CD14-positive monocyte (primary cell): ENCODE measurements at regions not wholly inside any gene's neighbourhood (a gene's known extent, or its start where the extent isn't known, plus 50 kb on each side); places are given as distances from the start of the nearest gene placed in this dataset.
"Not testable (repeated sequence)": the region's sequence is repeated elsewhere in the genome, so short reads cannot be mapped to it uniquely, and the experiment has no call there.

Experiments used
- DNase-seq, 3 donors: peaks; one replicate each; pipeline ENCODE4 v3.0.0-alpha.2; 2011 to 2022
- H2AFZ ChIP-seq: 2 replicates; pipeline ENCODE4 v1.6.0; 2012; ENCODE audit warnings: mild to moderate bottlenecking, low read depth, low read length, inconsistent platforms; ENCODE audit not compliant: insufficient read depth, poor library complexity, severe bottlenecking
- H3K27ac ChIP-seq, 2 donors: 1 replicate in 1 of 2; 2 replicates in 1 of 2; pipeline ENCODE4 v1.5.1; 2012 to 2013; ENCODE audit warnings: low read length in 2 of 2, control low read depth in 1 of 2, inconsistent platforms in 1 of 2, low read depth in 1 of 2, mild to moderate bottlenecking in 1 of 2
- H3K27me3 ChIP-seq, 2 donors: one replicate each; pipeline versions ENCODE4 v1.6.0 to v1.6.1; 2011 to 2013; ENCODE audit warnings: low read length in 2 of 2; ENCODE audit not compliant: control insufficient read depth in 2 of 2, insufficient read depth in 2 of 2
- H3K36me3 ChIP-seq, 2 donors: replicated peaks in 1 of 2; 1 replicate in 1 of 2; 2 replicates in 1 of 2; pipeline versions ENCODE4 v1.5.1 to v1.6.1; 2012 to 2013; ENCODE audit warnings: low read length in 2 of 2, control low read depth in 1 of 2, inconsistent platforms in 1 of 2, mild to moderate bottlenecking in 1 of 2; ENCODE audit not compliant: insufficient read depth in 2 of 2, control insufficient read depth in 1 of 2
- H3K4me1 ChIP-seq, 2 donors: 1 replicate in 1 of 2; 2 replicates in 1 of 2; pipeline versions ENCODE4 v1.5.1 to v1.6.1; 2012 to 2013; ENCODE audit warnings: low read length in 2 of 2, control low read depth in 1 of 2, inconsistent platforms in 1 of 2, mild to moderate bottlenecking in 1 of 2, moderate library complexity in 1 of 2; ENCODE audit not compliant: insufficient read depth in 2 of 2, control insufficient read depth in 1 of 2
- H3K4me2 ChIP-seq: replicated peaks from 2 replicates; pipeline ENCODE3; 2012; ENCODE audit warnings: low read length, moderate library complexity, mild to moderate bottlenecking; ENCODE audit not compliant: poor library complexity, severe bottlenecking; ENCODE audit errors: extremely low read depth
- H3K4me3 ChIP-seq, 3 experiments: fragments of 200-600 bp in 1 of 3; sonication (generic) in 1 of 3; replicated peaks in 1 of 3; 1 replicate in 2 of 3; 2 replicates in 1 of 3; pipeline ENCODE4 v1.5.1; 2011 to 2013; ENCODE audit warnings: low read length in 3 of 3, mild to moderate bottlenecking in 3 of 3, control low read depth in 2 of 3, low read depth in 2 of 3, inconsistent platforms in 1 of 3, moderate library complexity in 1 of 3
- H3K79me2 ChIP-seq: 2 replicates; pipeline ENCODE4 v1.6.0; 2012; ENCODE audit warnings: mild to moderate bottlenecking, control low read depth, inconsistent platforms, low read length, moderate library complexity; ENCODE audit not compliant: insufficient read depth
- H3K9ac ChIP-seq: 2 replicates; pipeline ENCODE4 v1.6.0; 2017; ENCODE audit warnings: low read length, mild to moderate bottlenecking; ENCODE audit not compliant: insufficient read depth, poor library complexity, severe bottlenecking
- H3K9me3 ChIP-seq, 2 donors: replicated peaks in 1 of 2; 1 replicate in 1 of 2; 2 replicates in 1 of 2; pipeline versions ENCODE4 v1.5.1 to v1.6.1; 2012 to 2013; ENCODE audit warnings: low read length in 2 of 2, control low read depth in 1 of 2; ENCODE audit not compliant: control insufficient read depth in 1 of 2, insufficient read depth in 1 of 2
- H4K20me1 ChIP-seq: 2 replicates; pipeline ENCODE4 v1.6.0; 2012; ENCODE audit warnings: mild to moderate bottlenecking, low read length, control low read depth, moderate library complexity; ENCODE audit not compliant: insufficient read depth
- H3K27ac Mint-ChIP-seq, 7 donors: one replicate each; pipeline ENCODE4 v1.8.0; 2020; ENCODE audit warnings: mild to moderate bottlenecking in 7 of 7, mixed read lengths in 7 of 7, moderate library complexity in 6 of 7, inconsistent platforms in 2 of 7
- H3K27me3 Mint-ChIP-seq, 3 donors: one replicate each; pipeline ENCODE4 v1.8.0; 2021 to 2022; ENCODE audit warnings: low read depth in 3 of 3, mild to moderate bottlenecking in 3 of 3, mixed read lengths in 3 of 3, moderate library complexity in 3 of 3, inconsistent platforms in 1 of 3
- H3K36me3 Mint-ChIP-seq, 2 donors: one replicate each; pipeline ENCODE4 v1.8.0; 2020; ENCODE audit warnings: mixed read lengths in 2 of 2, inconsistent platforms in 1 of 2, mild to moderate bottlenecking in 1 of 2
- H3K4me1 Mint-ChIP-seq: one replicate; pipeline ENCODE4 v1.8.0; 2020; ENCODE audit warnings: mild to moderate bottlenecking, mixed read lengths
- H3K4me3 Mint-ChIP-seq, 2 donors: one replicate each; pipeline ENCODE4 v1.8.0; 2020; ENCODE audit warnings: mild to moderate bottlenecking in 2 of 2, mixed read lengths in 2 of 2, moderate library complexity in 1 of 2
- H3K9me3 Mint-ChIP-seq, 7 donors: one replicate each; pipeline ENCODE4 v1.8.0; 2020 to 2022; ENCODE audit warnings: mixed read lengths in 7 of 7, mild to moderate bottlenecking in 6 of 7, moderate library complexity in 6 of 7, inconsistent platforms in 2 of 7
- WGBS: methylation state at CpG from one replicate; pipeline ENCODE4 v1.1.5; 2013; ENCODE audit warnings: missing lambda C conversion rate; ENCODE audit not compliant: insufficient coverage; 5-methylcytosine and 5-hydroxymethylcytosine counted together
- intact Hi-C, 2 donors: fragments of 100-400 bp; cut with micrococcal nuclease; formaldehyde crosslinking; loops; one replicate each; pipeline versions ENCODE4 v1.15.0 to v1.15.1; 2023
- TF ChIP-seq, protein P1 (sequence below): fragments of 200-600 bp; IDR thresholded peaks from one replicate; pipeline ENCODE4 v1.8.0; 2022; ENCODE audit warnings: antibody characterized with exemption, mild to moderate bottlenecking

DNA sequence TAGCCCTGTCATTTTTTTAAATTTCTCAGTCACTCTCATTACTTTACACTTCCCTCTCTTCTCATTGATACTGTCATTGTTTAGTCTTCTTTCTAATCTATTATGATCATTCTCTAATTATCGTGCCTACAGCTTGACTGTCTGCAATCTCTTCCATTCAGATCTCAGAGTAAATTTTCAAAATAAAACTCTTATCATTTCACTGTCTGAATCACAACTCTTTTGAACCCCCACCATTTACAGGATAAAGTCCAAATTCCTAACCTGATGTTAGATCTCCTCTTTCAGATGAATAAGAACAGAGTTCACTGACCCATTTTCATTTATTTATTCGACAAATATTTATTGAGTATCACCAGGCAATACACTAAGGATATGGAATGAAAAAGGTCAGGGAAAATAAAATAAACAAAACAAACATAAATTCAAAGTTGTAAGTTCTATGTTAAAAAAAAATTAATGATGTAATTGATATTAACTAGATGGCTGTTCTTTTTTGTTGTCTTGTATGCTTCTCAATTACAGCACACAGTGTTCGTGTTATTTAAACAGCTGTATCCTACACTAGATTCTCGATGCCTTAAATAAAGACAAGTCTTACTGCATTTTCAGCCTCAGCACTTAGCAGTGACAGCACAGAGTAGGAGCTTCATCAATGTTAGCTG, 631.0 kb downstream of the IRS1 start:
- no peaks in the 10 kb centered on the region for H3K9me3 ChIP-seq
- H3K4me3 ChIP-seq: no peak overlapping the region
- WGBS: no CpG with 5 or more reads among the region's 4 CpGs
- DNase-seq: no peak
- no peaks in the 10 kb centered on the region for H3K4me1 ChIP-seq
- H3K27me3 ChIP-seq: no peaks in the 10 kb centered on the region
- Mint-ChIP-seq H3K27ac (no peak overlapping the region), H3K4me1 (no peaks in the 10 kb centered on the region), H3K36me3 (no peaks in the 10 kb centered on the region), H3K27me3 (peaks cover 0 to 2% (median 0%) of the 10 kb centered on the region in 3 donors), H3K4me3 (no peak overlapping the region), H3K9me3 (peaks cover 0 to 4% (median 0%) of the 10 kb centered on the region in 7 donors)
- TF ChIP-seq, protein P1, sequence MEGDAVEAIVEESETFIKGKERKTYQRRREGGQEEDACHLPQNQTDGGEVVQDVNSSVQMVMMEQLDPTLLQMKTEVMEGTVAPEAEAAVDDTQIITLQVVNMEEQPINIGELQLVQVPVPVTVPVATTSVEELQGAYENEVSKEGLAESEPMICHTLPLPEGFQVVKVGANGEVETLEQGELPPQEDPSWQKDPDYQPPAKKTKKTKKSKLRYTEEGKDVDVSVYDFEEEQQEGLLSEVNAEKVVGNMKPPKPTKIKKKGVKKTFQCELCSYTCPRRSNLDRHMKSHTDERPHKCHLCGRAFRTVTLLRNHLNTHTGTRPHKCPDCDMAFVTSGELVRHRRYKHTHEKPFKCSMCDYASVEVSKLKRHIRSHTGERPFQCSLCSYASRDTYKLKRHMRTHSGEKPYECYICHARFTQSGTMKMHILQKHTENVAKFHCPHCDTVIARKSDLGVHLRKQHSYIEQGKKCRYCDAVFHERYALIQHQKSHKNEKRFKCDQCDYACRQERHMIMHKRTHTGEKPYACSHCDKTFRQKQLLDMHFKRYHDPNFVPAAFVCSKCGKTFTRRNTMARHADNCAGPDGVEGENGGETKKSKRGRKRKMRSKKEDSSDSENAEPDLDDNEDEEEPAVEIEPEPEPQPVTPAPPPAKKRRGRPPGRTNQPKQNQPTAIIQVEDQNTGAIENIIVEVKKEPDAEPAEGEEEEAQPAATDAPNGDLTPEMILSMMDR: no peak
- no peaks in the 10 kb centered on the region for H4K20me1 ChIP-seq
- no peak overlapping the region for H2AFZ ChIP-seq
- H3K27ac ChIP-seq: no peak overlapping the region
- no peaks in the 10 kb centered on the region for H3K36me3 ChIP-seq
- H3K4me2 ChIP-seq: no peak overlapping the region
- intact Hi-C loops: no loop called here
- no peak overlapping the region for H3K9ac ChIP-seq
- no peaks in the 10 kb centered on the region for H3K79me2 ChIP-seq

DNA sequence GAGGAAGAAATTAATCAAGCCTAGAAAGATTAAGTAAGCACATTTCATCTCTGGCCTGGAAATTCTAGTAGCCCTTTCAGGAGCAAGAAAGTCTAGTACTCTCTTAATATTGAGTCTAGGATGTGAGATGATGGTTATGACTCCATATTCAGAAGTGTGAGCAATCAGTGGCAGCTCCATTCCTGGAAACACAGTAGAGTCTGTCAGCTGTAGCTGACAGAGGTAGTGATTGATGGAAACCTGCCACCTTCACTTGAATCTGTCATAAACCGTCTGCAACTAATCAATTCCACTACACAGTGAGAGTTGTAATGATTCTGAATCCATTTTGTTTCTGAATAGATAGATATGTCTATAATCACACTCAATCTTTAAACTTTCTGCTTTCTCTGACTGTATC, 635.1 kb downstream of the IRS1 start:
- no peaks in the 10 kb centered on the region for H3K4me1 Mint-ChIP-seq
- Histone ChIP-seq H3K4me2 (no peak overlapping the region), H2AFZ (no peak overlapping the region), H3K9me3 (no peaks in the 10 kb centered on the region), H4K20me1 (no peaks in the 10 kb centered on the region), H3K79me2 (no peaks in the 10 kb centered on the region), H3K27me3 (no peaks in the 10 kb centered on the region), H3K9ac (no peak overlapping the region), H3K4me1 (no peaks in the 10 kb centered on the region), H3K4me3 (no peak overlapping the region), H3K36me3 (no peaks in the 10 kb centered on the region), H3K27ac (no peak overlapping the region)
- H3K27ac Mint-ChIP-seq: no peak overlapping the region
- H3K27me3 Mint-ChIP-seq: no peaks in the 10 kb centered on the region
- WGBS: no CpG with 5 or more reads among the region's 1 CpG
- no peaks in the 10 kb centered on the region for H3K9me3 Mint-ChIP-seq
- no peak for DNase-seq
- H3K36me3 Mint-ChIP-seq: no peaks in the 10 kb centered on the region
- no peak overlapping the region for H3K4me3 Mint-ChIP-seq
- TF ChIP-seq, protein P1: no peak
- intact Hi-C loops: no loop called here

DNA sequence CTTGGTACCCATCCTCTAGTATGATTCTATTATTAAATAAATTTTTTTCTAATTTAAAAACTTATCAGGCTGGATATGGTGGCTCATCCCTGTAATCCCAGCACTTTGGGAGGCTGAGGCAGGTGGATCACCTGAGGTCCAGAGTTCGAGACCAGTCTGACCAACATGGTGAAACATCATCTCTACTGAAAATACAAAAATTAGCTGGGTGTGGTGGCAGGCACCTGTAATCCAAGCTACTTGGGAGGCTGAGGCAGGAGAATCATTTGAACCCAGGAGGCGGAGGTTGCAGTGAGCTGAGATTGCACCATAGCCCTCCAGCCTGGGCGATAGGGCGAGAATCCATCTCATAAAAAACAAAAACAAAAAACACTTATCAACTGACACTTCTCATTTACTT, 639.0 kb downstream of the IRS1 start:
- H3K27ac ChIP-seq, H3K4me2 ChIP-seq, H3K36me3 Mint-ChIP-seq, DNase-seq, H3K79me2 ChIP-seq, H4K20me1 ChIP-seq, H3K9me3 ChIP-seq, H2AFZ ChIP-seq, H3K36me3 ChIP-seq, intact Hi-C loops, H3K9me3 Mint-ChIP-seq, H3K4me3 Mint-ChIP-seq, H3K4me1 ChIP-seq, H3K4me3 ChIP-seq, H3K4me1 Mint-ChIP-seq, H3K9ac ChIP-seq, H3K27me3 Mint-ChIP-seq, H3K27me3 ChIP-seq, H3K27ac Mint-ChIP-seq: not testable (repeated sequence)
- 93% methylated on average over 3 of the region's 4 CpGs for whole genome bisulfite sequencing
